NB4 (cell line): ENCODE measurements at regions not wholly inside any gene's neighbourhood (a gene's known extent, or its start where the extent isn't known, plus 50 kb on each side); places are given as distances from the start of the nearest gene placed in this dataset.

Source experiments
- DNase-seq: peaks from one replicate; pipeline ENCODE4 v3.0.0; 2010; ENCODE audit warnings: low read depth
- H3K4me3 ChIP-seq: one replicate; pipeline ENCODE4 v1.5.1; 2011; ENCODE audit warnings: mild to moderate bottlenecking, low read depth, low read length, moderate library complexity
- MYC ChIP-seq: IDR thresholded peaks from 2 replicates; pipeline ENCODE4 v1.6.1; 2011; ENCODE audit warnings: low read depth, low read length
- POLR2A ChIP-seq: IDR thresholded peaks from 2 replicates; pipeline ENCODE4 v1.6.1; 2011; ENCODE audit warnings: mild to moderate bottlenecking; ENCODE audit not compliant: insufficient read length; ENCODE audit errors: extremely low read depth
- TF ChIP-seq, protein P1 (sequence below): IDR thresholded peaks from 2 replicates; pipeline ENCODE4 v1.6.1; 2011; ENCODE audit warnings: low read depth, low read length
- TF ChIP-seq, protein P2 (sequence below): IDR thresholded peaks from one replicate; pipeline ENCODE4 v1.5.1; 2012; ENCODE audit warnings: low read depth, low read length

DNA sequence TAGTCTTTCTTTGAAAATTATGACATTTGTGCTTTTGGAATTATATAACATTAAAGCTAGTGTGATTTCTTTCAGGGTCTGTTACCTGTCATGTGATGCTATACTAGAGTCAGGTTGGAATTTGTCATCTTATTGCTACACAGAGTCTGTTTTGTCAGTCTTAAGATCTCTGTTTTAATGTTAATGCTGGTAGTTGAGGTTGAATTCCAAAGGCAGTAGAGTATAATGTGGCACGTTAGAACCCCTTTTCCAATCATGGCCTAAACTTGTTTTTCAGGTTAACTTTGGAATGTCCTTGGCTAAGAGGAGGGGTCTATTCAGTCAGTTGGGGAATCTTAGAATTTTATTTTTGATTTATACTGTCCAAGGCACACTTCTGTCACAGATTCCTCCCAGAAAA is 258.5 kb downstream of the PABPC4L start:
- no peak for DNase-seq
- H3K4me3 ChIP-seq: no peak overlapping the region
- TF ChIP-seq, protein P1, sequence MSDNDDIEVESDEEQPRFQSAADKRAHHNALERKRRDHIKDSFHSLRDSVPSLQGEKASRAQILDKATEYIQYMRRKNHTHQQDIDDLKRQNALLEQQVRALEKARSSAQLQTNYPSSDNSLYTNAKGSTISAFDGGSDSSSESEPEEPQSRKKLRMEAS: no peak
- TF ChIP-seq MYC: no peak
- no peak for TF ChIP-seq POLR2A
- TF ChIP-seq, protein P2, sequence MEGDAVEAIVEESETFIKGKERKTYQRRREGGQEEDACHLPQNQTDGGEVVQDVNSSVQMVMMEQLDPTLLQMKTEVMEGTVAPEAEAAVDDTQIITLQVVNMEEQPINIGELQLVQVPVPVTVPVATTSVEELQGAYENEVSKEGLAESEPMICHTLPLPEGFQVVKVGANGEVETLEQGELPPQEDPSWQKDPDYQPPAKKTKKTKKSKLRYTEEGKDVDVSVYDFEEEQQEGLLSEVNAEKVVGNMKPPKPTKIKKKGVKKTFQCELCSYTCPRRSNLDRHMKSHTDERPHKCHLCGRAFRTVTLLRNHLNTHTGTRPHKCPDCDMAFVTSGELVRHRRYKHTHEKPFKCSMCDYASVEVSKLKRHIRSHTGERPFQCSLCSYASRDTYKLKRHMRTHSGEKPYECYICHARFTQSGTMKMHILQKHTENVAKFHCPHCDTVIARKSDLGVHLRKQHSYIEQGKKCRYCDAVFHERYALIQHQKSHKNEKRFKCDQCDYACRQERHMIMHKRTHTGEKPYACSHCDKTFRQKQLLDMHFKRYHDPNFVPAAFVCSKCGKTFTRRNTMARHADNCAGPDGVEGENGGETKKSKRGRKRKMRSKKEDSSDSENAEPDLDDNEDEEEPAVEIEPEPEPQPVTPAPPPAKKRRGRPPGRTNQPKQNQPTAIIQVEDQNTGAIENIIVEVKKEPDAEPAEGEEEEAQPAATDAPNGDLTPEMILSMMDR: no peak

DNA sequence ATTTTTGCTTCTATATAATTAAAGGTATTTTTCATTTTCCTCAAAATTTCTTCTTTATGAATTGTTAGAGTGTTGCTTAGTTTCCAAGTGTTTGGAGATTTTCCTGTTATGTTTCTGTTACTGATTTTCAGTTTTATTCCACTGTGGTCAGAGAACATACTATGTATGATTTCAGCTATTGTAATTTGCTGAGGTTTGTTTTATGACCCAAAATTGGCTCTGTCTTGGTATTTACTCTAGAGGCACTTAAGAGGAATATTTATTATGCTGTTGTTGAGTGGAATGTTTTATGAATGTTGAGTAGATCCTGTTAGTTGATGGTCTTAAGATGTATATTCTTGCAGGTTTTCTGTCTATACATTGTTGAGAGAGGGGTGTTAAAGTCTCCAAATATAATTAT is 263.5 kb downstream of the PABPC4L start:
- H3K4me3 ChIP-seq: no peak overlapping the region
- DNase-seq: no peak
- TF ChIP-seq, protein P1: no peak
- TF ChIP-seq POLR2A: no peak
- TF ChIP-seq, protein P2: no peak
- TF ChIP-seq MYC: no peak

DNA sequence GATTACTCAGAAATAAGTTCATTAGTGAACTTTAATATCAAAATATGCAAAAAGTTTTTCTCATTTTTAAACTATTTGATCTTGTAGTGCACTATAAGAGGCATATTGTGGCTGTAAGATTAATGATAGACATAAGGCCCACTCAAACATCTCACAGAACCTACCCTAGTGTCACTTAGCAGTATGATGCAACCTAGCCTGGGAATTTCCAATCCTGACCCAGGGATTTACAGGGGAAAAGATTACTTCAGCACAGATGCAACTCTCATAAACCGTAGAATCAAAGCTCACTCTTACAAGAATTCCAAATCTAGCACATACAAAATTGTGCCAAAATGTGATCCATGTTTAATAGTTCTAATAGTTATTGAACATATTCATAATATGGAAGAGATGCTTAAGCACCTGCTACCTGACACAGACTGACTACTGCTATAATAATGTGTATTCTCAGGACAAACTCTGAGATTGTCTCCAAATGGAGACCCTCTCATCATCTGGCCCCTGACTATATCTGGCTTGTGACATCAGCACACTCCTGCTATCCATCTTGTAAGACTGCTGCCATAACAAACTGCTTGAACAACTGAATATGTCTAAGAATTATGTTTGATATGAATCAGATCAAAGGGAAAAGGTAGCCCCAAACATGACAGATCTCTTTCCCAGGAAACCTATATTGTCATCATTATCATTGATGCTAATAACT is 271.9 kb downstream of the PABPC4L start:
- DNase-seq: no peak
- H3K4me3 ChIP-seq: no peak overlapping the region
- TF ChIP-seq, protein P2: no peak
- TF ChIP-seq POLR2A: no peak
- TF ChIP-seq, protein P1: no peak
- no peak for TF ChIP-seq MYC

DNA sequence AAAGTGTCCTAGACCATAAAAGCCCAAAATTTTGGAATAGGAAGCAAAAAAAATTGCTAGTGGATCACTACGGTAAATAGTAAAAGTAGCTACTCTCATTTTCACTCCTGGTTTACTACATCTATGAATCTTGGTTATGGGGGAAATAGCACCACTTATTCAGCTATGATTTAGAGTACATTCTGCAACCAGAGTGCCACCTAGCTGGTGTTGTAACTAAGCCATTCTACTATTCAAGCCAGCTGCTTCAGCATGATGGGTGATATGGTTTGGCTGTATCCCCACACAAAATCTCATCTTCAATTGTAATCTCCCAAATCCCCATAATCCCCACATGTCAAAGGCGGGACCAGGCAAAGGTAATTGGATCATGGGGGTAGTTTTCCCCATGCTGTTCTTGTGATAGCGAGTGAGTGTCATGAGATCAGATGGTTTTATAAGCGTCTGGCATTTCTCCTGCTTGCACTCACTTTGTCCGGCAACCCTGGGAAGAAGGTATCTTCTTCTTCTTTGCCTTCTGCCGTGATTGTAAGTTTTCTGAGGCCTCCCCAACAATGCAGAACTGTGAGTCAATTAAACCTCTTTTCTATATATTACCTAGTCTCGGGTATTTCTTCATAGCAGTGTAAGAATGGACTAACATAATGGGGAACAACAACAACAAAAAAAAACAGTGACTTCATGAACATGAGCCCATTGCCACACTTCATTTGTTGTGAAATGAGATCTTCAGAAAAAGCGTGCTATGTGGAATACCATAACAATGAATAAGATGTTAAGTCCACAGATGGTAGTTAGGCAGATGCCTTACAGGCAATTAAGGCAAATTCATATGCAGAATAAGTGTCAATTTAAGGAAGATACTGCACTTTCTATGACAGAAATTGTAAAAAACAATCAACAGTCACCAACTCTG is 280.1 kb downstream of the PABPC4L start:
- no peak for DNase-seq
- H3K4me3 ChIP-seq: no peak overlapping the region
- TF ChIP-seq POLR2A: no peak
- TF ChIP-seq, protein P1: no peak
- TF ChIP-seq MYC: no peak
- TF ChIP-seq, protein P2: no peak

GRCh38 chr4:133920236-133920635 is 281.4 kb downstream of the PABPC4L start:
- H3K4me3 ChIP-seq: no peak overlapping the region
- no peak for DNase-seq
- TF ChIP-seq, protein P2: no peak
- TF ChIP-seq, protein P1: no peak
- TF ChIP-seq MYC (no peak), POLR2A (no peak)
